ENCODE measurements at regions not wholly inside any gene's neighbourhood (a gene's known extent, or its start where the extent isn't known, plus 50 kb on each side); places are given as distances from the start of the nearest gene placed in this dataset.
"Not testable (repeated sequence)": the region's sequence is repeated elsewhere in the genome, so short reads cannot be mapped to it uniquely, and the experiment has no call there.

GRCh38 chr9:136611606-136612005 is 51.1 kb upstream of the EGFL7 start:
- DNase-seq: no peak

- no peak for DNase-seq
These were observed 51.6 kb upstream of the EGFL7 start for GRCh38 chr9:136611119-136611518.

GRCh38 chr9:136610426-136610825 is 52.3 kb upstream of the EGFL7 start:
- no peak for DNase-seq

GRCh38 chr9:136609838-136610311 is 52.8 kb upstream of the EGFL7 start:
- DNase-seq: no peak

- DNase-seq: no peak
These were observed 53.6 kb upstream of the EGFL7 start for GRCh38 chr9:136609160-136609475.

- DNase-seq: no peak
These were observed 54.2 kb upstream of the EGFL7 start for GRCh38 chr9:136608348-136609159.

GRCh38 chr9:136607334-136607919 is 55.3 kb upstream of the EGFL7 start:
- DNase-seq: no peak

- no peak for DNase-seq
These were observed 55.9 kb upstream of the EGFL7 start for GRCh38 chr9:136606687-136607333.

GRCh38 chr9:136605988-136606660 is 56.6 kb upstream of the EGFL7 start:
- peak; percentile 64 for DNase-seq

- DNase-seq: no peak
These were observed 57.7 kb upstream of the EGFL7 start for GRCh38 chr9:136604823-136605525.

- no peak for DNase-seq
These were observed 58.3 kb upstream of the NOTCH1 start for GRCh38 chr9:136603901-136604814.

GRCh38 chr9:136603216-136603615 is 57.4 kb upstream of the NOTCH1 start:
- DNase-seq: no peak

GRCh38 chr9:136602193-136602885 is 56.5 kb upstream of the NOTCH1 start:
- DNase-seq: no peak

GRCh38 chr9:136601250-136601973 is 55.6 kb upstream of the NOTCH1 start:
- not testable (repeated sequence) for DNase-seq

- DNase-seq: peak; percentile 78
These were observed 54.2 kb upstream of the NOTCH1 start for GRCh38 chr9:136599811-136600660.

- no peak for DNase-seq
These were observed 53.3 kb upstream of the NOTCH1 start for GRCh38 chr9:136599074-136599531.

GRCh38 chr9:136598390-136599073 is 52.7 kb upstream of the NOTCH1 start:
- not testable (repeated sequence) for DNase-seq

GRCh38 chr9:136597965-136598364 is 52.1 kb upstream of the NOTCH1 start:
- no peak for DNase-seq
